ENCODE measurements at regions not wholly inside any gene's neighbourhood (a gene's known extent, or its start where the extent isn't known, plus 50 kb on each side); places are given as distances from the start of the nearest gene placed in this dataset.

DNA sequence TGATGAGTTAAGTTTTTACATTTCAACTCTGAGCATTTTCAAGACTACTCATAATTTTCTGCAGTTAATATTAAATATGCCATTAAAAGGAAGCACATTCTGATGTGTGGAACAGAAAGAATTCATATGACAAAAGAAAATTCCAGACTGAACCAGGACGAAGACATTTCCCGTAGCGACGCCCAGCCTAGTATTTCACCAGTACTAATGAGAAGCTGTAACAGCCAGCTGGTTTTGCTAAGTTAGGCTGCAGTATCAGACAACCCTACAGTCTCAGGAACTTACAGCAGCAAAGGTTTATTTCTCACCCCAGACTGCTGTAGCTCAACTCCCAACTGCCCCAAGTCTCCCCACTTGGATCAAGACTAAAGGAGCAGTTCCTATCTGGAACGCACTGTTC lies 91.6 kb downstream of the TMEM174 start:
- no peak for TF ChIP-seq EP300 (IDR thresholded peaks at IDR 0.05)
- TF ChIP-seq, protein P1, sequence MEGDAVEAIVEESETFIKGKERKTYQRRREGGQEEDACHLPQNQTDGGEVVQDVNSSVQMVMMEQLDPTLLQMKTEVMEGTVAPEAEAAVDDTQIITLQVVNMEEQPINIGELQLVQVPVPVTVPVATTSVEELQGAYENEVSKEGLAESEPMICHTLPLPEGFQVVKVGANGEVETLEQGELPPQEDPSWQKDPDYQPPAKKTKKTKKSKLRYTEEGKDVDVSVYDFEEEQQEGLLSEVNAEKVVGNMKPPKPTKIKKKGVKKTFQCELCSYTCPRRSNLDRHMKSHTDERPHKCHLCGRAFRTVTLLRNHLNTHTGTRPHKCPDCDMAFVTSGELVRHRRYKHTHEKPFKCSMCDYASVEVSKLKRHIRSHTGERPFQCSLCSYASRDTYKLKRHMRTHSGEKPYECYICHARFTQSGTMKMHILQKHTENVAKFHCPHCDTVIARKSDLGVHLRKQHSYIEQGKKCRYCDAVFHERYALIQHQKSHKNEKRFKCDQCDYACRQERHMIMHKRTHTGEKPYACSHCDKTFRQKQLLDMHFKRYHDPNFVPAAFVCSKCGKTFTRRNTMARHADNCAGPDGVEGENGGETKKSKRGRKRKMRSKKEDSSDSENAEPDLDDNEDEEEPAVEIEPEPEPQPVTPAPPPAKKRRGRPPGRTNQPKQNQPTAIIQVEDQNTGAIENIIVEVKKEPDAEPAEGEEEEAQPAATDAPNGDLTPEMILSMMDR (IDR thresholded peaks at IDR 0.05): no peak
- TF ChIP-seq POLR2AphosphoS5 (IDR thresholded peaks at IDR 0.05): no peak
- no peak for TF ChIP-seq POLR2A (IDR thresholded peaks at IDR 0.05)
